NCI-H345 treated with DMSO at 0.1 percent for 48 hours (cell line): ENCODE measurements at regions not wholly inside any gene's neighbourhood (a gene's known extent, or its start where the extent isn't known, plus 50 kb on each side); places are given as distances from the start of the nearest gene placed in this dataset.

Experiments used
- DNase-seq: peaks from one replicate; lab custom pipeline; 2025; ENCODE audit not compliant: unreplicated experiment; lab: John Stamatoyannopoulos, UW

DNA sequence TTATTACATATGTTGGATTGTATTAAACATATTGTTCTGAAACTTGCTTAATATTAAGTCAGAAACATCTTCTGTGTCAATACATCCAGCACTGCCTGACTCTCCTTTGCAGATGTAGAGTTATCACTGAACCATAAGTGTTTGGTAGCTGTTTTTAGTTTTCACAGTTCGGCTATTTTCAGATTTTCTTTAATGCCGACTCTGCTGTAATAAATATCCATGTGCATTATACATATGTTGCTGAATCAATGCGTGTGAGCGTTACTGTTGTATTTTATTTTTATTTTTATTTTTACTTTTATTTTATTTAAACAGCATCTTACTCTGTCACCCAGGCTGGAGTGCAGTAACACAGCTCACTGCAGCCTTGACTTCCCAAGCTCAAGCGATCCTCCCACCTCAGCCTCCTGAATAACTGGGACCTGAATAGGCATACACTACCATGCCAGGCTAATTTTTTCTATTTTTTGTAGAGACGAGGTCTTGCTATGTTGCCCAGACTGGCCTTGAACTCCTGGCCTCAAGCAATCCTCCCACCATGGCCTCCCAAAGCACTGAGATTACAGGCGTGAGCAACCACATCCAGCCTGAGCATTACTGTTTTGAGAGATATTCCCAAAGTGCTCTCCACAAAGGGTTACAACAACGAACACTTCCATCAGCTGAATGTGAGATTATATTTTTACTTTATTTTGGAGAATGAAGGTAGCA is 50.7 kb upstream of the NOCT start:
- DNase-seq, result no peak

- no peak for DNase-seq
These were observed 52.2 kb upstream of the NOCT start for GRCh38 chr4:138963412-138963811.

DNA sequence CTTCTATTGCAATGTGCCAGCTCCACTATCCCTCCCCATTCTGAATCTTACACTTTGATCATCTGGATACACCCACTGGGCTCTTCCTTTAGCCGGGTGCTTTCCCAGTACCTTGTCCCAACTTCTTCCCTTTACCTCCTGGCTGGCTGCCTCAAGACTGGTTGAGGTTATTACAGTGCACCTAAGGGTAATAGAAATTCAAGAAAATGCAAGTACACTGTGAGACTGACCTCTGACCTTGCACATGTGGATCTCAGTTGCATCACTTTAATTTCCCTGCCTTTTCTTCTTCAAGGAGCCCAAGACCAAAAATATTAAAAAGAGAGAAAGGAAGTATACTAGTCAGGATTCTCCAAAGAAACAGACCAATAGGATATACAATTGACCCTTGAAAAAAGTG is 53.9 kb upstream of the NOCT start:
- DNase-seq, result no peak

- no peak for DNase-seq
These were observed 54.5 kb upstream of the NOCT start for GRCh38 chr4:138961129-138961528.

DNA sequence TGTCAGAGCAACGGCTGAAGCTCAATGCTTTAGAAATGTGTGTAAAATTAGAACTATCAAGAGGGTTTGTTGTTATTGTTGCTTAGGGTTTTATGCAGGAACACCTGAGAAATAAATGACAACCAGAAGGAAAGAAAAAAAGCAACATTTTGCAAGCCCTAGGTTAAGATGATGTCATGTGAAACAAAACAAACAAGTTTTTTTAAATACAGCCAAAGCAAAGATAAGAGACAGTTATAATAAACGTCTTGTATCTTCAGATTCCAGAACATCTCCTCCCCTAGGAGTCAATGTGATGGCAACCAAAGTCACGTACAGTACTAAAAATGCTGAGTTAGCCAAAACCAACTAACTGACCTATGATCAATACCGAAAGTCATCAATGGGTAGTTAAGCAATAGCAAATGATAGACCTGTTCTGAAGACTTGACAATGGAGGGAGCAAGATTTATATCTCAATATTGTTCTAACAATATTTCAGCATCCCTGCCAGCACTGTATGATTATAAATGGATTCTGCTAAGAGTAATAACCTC is 55.3 kb upstream of the NOCT start:
- no peak for DNase-seq

DNA sequence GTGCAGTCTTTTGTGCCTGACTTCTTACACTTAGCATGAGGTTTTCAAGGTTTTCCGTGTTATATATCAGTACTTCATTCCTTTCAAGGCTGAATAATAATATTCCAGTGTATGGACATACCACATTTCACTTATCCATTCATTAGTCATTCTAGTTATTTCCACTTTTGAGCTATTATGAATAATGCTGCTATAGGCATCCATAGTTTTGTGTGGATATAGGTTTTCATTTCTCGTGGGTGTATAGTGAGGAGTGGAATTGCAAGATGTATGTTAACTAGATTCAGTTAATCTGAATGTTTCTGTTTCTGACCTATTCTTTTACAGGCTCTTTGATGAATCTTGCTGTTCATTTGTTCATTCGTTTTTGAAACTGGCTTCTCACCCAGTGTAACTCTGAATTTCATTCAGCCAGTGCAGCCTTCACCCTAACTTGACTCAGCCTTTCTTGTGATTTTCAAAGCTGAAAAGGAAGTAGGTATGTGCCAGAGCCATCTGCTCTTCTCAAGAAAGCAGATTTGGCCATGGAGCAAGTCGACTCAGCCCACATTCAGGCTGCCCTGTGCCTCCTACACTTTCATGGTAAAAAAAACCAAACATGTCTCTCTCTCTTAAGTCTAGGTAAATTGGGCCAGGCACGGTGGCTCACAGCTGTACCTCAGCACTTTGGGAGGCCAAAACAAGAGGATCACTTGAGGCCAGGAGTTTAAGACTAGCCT is 56.3 kb upstream of the NOCT start:
- DNase-seq, result no peak

GRCh38 chr4:138958519-138958918 is 57.1 kb upstream of the NOCT start:
- DNase-seq, result no peak

GRCh38 chr4:138957302-138957701 is 58.3 kb upstream of the NOCT start:
- DNase-seq, result no peak

DNA sequence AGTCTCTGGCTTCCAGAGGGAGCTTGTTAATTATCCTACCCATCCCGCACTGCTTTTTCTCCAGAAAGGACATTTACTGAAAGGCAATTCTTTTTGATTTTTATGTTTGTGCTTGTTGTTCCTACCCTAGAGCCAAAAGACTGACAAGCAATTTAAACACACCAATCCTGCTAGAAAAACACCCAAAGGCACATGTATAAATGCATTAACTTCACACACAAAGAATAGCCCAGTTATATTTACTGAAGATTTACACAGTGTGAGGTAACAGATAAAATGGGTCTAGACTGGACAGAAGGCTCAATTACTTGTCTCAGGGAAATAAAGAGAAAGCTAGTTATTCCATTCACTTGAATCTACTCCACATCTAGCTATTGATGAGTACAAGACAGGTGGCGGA is 61.2 kb upstream of the NOCT start:
- DNase-seq, result no peak

DNA sequence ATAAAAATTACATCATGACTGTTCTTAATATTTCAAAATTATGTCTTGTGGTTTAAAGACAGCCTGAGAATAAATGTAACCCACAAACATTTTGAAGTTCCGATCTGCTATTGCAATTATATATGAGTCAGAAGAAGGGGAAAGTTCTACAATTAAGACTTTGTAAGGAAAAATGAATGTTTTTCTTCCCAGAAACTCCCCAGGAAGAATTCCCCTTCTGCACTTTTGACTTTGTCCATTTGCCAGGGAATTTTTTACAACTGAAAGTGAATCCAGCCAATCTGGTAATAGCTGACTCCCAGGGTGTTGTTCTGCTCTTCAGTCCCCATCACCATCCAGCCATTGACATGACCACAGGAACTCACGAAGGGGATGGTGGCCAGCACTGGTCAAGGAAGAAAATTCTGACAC is 61.6 kb upstream of the NOCT start:
- DNase-seq, result no peak

- DNase-seq, result no peak
These were observed 63.2 kb upstream of the NOCT start for GRCh38 chr4:138952411-138952810.

DNA sequence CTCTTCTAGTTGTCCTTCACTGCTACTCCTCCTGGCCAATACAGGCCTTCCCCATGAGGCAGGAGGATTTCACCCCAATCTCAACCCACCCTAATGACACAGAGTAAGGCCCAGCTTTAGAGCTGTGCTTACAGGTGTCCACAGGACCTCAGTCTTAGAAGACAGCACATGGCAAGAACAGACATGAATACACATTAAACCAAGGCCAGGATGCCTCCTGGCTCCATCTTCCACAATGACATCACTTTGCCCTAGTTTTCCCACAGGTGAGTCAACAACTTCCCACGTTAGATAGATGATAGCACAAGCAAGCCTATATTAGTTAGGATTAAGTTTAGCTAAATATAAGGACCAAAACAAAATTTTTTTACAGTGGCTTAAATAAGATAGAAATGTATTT is 63.8 kb upstream of the NOCT start:
- no peak for DNase-seq

GRCh38 chr4:138949866-138950265 is 65.7 kb upstream of the NOCT start:
- DNase-seq, result no peak

GRCh38 chr4:138948918-138949317 is 66.7 kb upstream of the NOCT start:
- no peak for DNase-seq

- DNase-seq, result no peak
These were observed 69.3 kb upstream of the NOCT start for GRCh38 chr4:138946306-138946705.

- DNase-seq, result no peak
These were observed 69.7 kb upstream of the NOCT start for GRCh38 chr4:138945840-138946239.

DNA sequence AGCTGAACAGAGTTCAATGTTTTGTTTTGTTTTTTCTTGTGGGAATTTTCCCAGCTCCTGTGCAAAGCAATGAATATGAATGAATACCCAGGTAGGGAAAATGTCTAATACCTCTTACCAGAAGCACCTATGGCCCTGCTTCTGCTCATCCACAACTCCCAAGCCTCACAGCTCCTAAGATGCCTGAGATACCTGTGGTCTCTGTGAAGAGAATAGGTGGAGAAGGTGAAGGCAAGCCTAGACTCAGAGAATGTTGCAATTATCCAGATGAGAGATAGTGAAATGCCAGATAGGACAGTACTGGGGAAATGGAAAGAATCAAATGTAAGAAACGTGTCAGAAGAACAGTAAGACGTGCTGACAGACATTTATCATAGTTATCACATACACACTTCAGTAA is 70.2 kb upstream of the NOCT start:
- DNase-seq, result no peak

- no peak for DNase-seq
These were observed 71.7 kb upstream of the NOCT start for GRCh38 chr4:138943893-138944292.

- no peak for DNase-seq
These were observed 74.5 kb upstream of the NOCT start for GRCh38 chr4:138941037-138941436.

DNA sequence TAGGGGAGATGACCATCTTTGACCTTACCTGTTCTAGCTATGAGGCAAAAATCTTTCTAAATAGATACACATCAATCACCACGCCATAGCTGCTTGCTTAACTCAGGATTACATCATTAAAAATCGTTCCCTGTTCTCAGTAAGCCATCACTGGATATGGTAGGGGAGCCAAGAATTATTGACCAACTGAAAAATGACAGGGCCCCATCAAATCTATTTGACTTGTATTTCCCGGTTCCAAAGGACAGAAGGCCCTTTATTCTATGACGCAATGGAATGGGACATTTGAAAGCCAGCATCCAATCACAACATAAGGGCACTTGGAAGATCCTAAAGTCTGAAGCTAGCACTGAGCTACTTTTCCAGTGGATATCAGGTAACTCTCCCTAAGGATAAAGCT is 75.6 kb upstream of the NOCT start:
- DNase-seq, result no peak

- DNase-seq, result no peak
These were observed 77.3 kb upstream of the NOCT start for GRCh38 chr4:138938366-138938690.

- DNase-seq, result no peak
These were observed 80.3 kb upstream of the NOCT start for GRCh38 chr4:138935135-138935807.
